ENCODE measurements at regions not wholly inside any gene's neighbourhood (a gene's known extent, or its start where the extent isn't known, plus 50 kb on each side); places are given as distances from the start of the nearest gene placed in this dataset.

GRCh38 chr4:27251771-27252170 is 391.1 kb downstream of the STIM2 start:
- no peak for DNase-seq

DNA sequence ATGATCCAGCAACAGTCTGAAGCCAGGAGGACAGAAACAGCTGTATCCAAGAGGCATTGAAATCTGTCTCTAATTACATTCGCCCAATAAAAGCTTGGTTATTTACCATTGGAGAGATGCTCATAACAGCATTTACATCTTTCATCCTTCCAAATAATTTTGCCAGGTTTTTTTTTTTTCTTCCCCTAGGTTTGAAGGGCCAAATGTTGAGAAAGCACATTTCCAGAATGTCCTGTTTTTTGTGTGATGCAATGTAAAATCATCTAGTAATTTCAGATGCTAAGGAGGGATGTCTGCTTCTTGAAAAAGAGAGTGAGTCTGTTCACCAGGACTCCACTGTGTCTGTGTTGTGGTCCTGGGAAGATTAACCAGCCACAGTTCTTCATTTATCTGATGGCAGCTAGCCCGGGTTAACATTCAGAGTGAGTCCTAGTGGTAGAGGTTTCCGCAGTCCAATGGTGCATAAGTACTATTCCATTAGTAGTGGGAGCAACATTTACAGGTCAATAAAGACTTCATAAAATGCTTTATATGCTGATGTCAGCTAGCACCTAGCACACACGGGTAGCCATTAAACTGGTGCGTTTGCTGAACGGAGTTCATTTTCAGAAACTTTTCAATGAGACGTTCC is 406.8 kb downstream of the STIM2 start:
- DNase-seq = no peak

- no peak for DNase-seq
Observed at GRCh38 chr4:27267970-27268355, 407.3 kb downstream of the STIM2 start.

DNA sequence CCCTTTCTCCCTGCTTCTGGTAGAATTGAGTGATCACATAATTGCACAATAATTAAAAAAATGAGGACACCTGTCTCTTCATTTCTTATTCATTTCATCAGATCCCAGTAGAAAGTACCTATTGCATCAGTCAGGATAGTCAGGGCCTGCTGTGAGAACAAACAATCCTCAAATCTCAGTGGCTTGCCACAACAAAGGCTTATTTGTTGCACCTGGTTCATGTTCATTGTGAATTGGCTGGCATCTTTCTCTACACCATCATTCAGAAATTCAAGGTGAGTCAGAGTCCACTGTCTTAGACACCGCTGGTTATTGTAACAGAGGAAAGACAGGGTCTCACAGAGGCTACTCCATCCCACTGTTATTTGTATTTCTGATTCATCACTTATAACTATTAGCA is 409.8 kb downstream of the STIM2 start:
- DNase-seq = no peak

DNA sequence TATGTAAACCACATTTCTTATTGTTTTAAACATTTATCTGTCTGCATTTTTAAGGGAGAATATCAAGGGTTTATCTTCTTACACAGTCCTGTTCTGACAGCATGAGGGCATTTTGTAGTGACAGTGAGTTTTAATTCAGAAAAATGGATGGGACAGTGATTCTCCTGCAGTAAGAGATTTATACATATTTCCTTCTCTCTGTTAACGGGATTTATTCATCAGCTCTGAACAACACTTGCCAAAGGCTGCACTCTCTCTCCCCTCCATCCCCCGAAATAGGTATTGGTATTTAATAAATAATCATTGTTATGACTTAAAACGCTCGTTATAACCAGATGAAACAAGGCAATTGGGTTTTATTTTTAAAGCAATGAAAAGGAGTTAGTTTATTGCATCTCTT is 410.9 kb downstream of the STIM2 start:
- DNase-seq = no peak

- DNase-seq = no peak
Observed at GRCh38 chr4:27272217-27272616, 411.6 kb downstream of the STIM2 start.

DNA sequence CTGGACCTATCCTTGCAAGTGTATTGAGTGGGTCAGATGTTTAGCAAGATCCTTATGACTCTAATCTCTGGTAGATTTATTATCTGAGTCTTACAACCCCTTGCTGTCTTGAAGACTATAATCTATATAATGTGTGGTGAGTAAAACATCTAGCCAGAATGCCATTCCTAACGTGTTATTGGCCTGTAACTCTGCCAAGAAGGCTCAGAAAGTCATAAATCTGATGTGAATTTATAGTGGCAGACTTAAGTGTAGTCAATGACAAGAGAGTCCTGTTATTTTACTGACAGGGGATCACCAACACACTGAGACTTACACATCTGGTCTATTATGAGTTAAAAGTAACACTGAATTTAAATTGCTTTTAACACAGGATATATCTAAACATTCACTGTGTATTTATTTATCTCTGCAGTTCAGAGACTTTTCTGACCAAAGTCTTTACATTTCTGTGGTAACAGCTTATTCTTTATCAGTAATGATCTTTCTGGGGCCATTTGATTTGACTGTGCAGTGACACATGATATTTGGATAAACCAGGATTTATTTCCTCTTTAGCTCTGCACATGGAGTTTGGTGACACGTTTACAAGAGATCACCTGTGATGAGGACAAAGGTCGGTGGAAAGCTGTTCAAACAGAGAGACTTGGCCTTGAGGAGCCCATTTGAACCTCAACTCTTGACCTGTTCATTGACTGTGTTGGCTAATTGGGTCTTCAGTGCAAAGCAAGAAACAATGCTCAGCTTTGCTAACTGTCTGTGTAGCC is 415.8 kb downstream of the STIM2 start:
- no peak for DNase-seq

- DNase-seq = peak in 1 of 56 donors; percentile 6
Observed at GRCh38 chr4:27278615-27279375, 418.2 kb downstream of the STIM2 start.

DNA sequence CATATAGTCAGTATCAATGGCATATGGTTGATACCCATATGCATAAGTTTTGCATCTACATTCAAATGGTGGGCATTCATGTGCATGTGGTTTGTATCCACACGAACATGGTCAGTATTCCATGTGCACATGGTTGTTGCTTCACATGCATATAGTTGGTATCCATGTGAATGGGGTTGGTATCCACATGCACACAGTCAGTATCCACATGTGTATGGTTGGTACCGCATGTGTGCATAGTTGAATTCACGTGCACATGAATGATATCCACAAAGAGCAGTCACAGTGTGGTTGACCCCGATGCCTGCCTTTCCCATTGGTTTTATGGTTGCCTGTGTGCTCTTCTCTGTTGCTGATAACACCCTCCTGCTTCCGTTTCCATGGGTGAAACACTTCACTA is 427.9 kb downstream of the STIM2 start:
- DNase-seq = no peak

- no peak for DNase-seq
Observed at GRCh38 chr4:27289704-27290103, 429.1 kb downstream of the STIM2 start.

DNA sequence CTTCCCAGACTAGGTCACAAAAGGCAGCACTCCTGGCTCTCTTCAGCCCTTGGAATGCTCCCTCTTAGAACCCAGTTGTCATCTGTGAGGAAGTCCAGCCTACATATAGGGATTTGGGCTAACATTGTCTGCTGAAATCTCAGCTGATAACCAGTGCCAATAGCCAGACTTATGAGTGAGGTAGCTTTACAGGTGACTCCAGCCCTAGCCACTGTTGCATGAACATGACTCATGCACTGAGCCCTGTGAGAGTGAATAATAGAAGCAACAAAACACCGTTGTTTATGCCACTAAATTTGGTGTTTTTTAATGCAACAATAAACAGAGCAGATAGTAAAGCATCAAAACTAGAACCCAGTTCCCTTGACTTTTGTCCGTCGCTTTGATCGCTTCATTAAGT is 433.2 kb downstream of the STIM2 start:
- DNase-seq = no peak

DNA sequence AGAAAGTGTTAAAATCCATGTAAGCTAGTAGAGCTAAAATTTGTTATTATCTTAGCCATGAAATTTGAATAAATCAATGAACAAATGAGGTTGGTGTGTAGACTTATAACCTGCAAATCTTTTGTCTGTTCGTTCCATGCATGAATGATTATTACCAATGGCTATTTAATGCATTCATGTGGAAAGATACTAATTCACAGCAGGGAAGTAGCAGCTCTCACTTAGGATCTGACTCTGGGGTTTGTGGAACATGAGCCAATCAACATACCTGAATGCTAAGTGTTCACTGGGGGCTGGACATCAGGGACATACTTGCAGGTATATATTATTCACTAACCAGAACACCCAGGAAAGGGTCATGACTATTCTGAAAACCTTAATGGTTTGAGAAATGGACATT is 444.1 kb downstream of the STIM2 start:
- DNase-seq = no peak

- DNase-seq = no peak
Observed at GRCh38 chr4:27305246-27305645, 444.6 kb downstream of the STIM2 start.

GRCh38 chr4:27308379-27308778 is 447.7 kb downstream of the STIM2 start:
- no peak for DNase-seq

DNA sequence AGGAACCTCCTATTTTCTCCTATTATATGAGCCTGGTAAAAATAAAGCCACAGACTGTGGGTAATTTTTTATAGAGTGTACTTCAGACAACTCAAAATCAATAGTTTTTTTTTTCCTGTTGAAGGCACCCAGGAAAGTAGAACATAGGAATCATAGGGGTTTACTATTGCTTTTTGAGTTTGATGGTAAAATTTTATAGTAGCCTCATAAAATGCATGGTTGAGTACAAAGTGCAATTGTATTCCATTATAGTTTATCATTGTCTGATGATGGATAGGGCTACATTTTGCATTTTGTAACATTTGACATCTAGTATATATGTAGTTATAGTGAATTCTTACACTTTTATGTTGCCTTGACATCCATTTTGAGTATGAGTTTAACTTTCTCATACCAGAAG is 455.0 kb downstream of the STIM2 start:
- no peak for DNase-seq

GRCh38 chr4:27316176-27316575 is 455.5 kb downstream of the STIM2 start:
- DNase-seq = no peak

- peak in 13 of 56 donors; percentile 0 to 32 (median 2) for DNase-seq
Observed at GRCh38 chr4:27318740-27319139, 458.1 kb downstream of the STIM2 start.

- DNase-seq = no peak
Observed at GRCh38 chr4:27326991-27327390, 466.4 kb downstream of the STIM2 start.

DNA sequence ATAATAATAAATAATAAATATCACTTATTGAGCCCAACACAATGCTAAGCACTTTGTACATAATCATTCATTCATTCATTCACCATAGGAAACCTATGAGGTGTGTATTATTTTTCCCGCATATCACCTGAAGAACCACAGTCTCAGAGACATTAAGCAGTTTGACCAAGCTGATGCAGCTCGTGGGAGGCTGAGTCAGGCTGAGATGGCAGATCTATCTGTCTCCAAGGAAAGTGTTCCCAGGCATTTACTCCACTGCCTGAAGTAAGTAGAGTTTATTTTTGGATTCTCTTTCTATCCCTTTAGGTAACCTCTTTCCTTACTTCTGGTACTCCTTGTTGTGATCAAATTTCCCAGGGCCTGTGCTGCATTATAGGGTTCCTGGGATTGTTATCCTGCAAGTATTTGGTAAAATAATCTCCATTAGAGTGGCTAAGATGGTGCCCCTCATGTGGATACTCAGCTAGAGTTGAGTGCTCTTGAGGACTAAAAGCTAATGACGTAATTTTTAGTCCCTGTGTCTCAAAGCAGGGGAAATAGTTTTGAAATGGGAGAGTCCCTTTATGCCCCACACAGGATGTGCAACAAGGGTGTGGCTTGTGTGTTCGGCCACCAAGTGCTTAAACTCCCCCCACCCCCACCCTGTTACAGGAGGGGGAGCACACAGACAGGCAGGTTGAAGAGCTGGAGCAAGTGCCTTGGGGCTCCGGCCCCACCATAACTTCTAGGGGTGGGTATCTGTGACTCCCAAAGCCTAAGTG is 467.0 kb downstream of the STIM2 start:
- DNase-seq = peak in 5 of 56 donors; percentile 3 to 13 (median 11)

DNA sequence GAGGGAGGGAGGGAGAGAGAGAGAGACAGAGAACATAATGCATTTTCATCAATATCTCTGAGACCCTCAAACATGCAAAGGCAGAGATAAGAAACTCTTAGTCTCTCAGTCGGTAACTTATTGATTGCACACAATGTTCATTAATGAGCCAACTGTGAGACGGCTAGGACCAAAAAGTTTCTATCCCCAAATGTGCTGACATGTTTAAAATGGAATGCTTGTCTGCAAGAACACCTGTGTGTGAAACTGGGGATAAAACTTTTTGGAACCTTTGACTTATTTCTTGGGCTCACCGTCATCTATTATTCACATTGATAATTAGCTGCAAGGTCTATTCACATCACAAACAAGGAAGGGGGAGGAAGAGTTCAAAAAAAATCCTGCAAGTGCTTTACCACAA is 477.9 kb downstream of the STIM2 start:
- DNase-seq = no peak

GRCh38 chr4:27343411-27343810 is 482.8 kb downstream of the STIM2 start:
- DNase-seq = no peak

DNA sequence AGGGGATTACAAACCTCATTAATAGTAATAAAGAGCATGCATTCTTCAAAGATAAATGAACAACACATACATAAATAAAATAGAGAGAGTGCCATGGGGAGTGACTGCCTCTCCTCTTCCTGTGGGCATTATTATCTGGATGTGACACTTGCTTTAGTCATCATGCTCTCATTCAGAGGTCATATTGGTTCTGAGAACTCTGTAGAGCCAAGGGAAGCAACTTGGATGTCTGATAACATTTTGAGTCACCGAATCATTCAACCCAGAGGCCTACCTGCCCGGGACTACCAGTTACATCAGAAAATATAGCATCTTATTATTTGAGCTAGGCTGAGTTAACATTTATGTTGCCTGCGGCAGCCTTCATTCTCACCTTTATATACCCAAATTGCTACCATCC is 489.5 kb downstream of the STIM2 start:
- DNase-seq = no peak

Measured in nucleus accumbens (tissue), 56 donors.